Natural killer cell (primary cell): ENCODE measurements at regions not wholly inside any gene's neighbourhood (a gene's known extent, or its start where the extent isn't known, plus 50 kb on each side); places are given as distances from the start of the nearest gene placed in this dataset.

Source experiments
- ATAC-seq, 3 donors: fragments of 150-1000 bp in 2 of 3; fragments of 200-7000 bp in 1 of 3; cut with Tn5 transposase; 1 replicate in 1 of 3; 2 replicates in 2 of 3; pipeline ENCODE4 v1.10.0; 2021; ENCODE audit warnings: mild to moderate bottlenecking in 2 of 3, moderate library complexity in 2 of 3
- DNase-seq, 2 donors: peaks; one replicate each; pipeline versions ENCODE4 v3.0.0 to v3.0.0-alpha.2; 2013 to 2021; ENCODE audit warnings: mixed read lengths in 1 of 2
- H3K27ac ChIP-seq: one replicate; pipeline ENCODE4 v1.5.1; 2013; ENCODE audit warnings: mild to moderate bottlenecking, low read length
- H3K27me3 ChIP-seq: one replicate; pipeline ENCODE4 v1.6.1; 2013; ENCODE audit warnings: low read length; ENCODE audit not compliant: control insufficient read depth, insufficient read depth
- H3K36me3 ChIP-seq: one replicate; pipeline ENCODE4 v1.6.1; 2013; ENCODE audit warnings: low read length; ENCODE audit not compliant: control insufficient read depth, insufficient read depth
- H3K4me1 ChIP-seq: one replicate; pipeline ENCODE4 v1.6.1; 2013; ENCODE audit warnings: low read length; ENCODE audit not compliant: control insufficient read depth, insufficient read depth
- H3K4me3 ChIP-seq: one replicate; pipeline ENCODE4 v1.5.1; 2013; ENCODE audit warnings: low read length
- H3K9me3 ChIP-seq: one replicate; pipeline ENCODE4 v1.6.1; 2013; ENCODE audit warnings: low read length; ENCODE audit not compliant: control insufficient read depth, insufficient read depth
- H3K27ac Mint-ChIP-seq, 2 donors: one replicate each; pipeline ENCODE4 v1.8.0; 2022; ENCODE audit warnings: mild to moderate bottlenecking in 2 of 2, mixed read lengths in 2 of 2, moderate library complexity in 1 of 2
- H3K27me3 Mint-ChIP-seq, 2 donors: one replicate each; pipeline ENCODE4 v1.8.0; 2022; ENCODE audit warnings: low read depth in 2 of 2, mixed read lengths in 2 of 2
- H3K36me3 Mint-ChIP-seq: one replicate; pipeline ENCODE4 v1.8.0; 2022; ENCODE audit warnings: mixed read lengths
- H3K4me1 Mint-ChIP-seq, 2 donors: one replicate each; pipeline ENCODE4 v1.8.0; 2022; ENCODE audit warnings: mixed read lengths in 2 of 2
- H3K4me3 Mint-ChIP-seq: one replicate; pipeline ENCODE4 v1.8.0; 2022; ENCODE audit warnings: mild to moderate bottlenecking, moderate library complexity, mixed read lengths
- H3K9me3 Mint-ChIP-seq, 2 donors: one replicate each; pipeline ENCODE4 v1.8.0; 2022; ENCODE audit warnings: mixed read lengths in 2 of 2
- WGBS: methylation state at CpG from one replicate; pipeline ENCODE4 v1.1.7; 2013; ENCODE audit warnings: missing lambda C conversion rate; ENCODE audit not compliant: insufficient coverage; 5-methylcytosine and 5-hydroxymethylcytosine counted together
- intact Hi-C: fragments of 100-400 bp; cut with micrococcal nuclease; formaldehyde crosslinking; loops from one replicate; pipeline ENCODE4 v1.14.2; 2022
- TF ChIP-seq, protein P1 (sequence below): fragments of 200-600 bp; IDR thresholded peaks from one replicate; pipeline ENCODE4 v1.8.0; 2022; ENCODE audit warnings: antibody characterized with exemption

DNA sequence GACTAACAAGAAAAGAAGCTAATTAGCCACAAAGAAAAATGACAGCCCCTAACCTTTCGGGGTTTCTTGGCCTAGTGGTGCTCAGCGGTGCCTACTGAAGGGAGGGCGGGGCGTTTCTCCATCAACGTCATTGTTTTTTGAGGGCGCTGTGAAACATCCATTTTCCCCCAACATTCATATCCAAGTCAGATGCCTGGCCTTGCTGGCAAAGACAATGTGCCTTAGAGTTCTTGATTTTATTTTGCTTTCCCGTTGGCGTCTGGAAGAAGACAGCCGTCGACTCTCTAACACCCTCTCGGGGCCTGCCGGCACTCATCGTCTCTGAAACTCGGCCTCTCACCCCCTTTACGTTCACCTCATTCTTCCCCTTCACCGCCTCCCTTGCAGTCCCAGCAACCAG lies 154.5 kb downstream of the PHETA1 start:
- H3K4me1 Mint-ChIP-seq = no peaks in the 10 kb centered on the region
- no peak for ATAC-seq
- no peaks in the 10 kb centered on the region for H3K36me3 Mint-ChIP-seq
- no peak overlapping the region for H3K4me3 Mint-ChIP-seq
- no peak overlapping the region for H3K27ac Mint-ChIP-seq
- Histone ChIP-seq H3K4me3 (no peak overlapping the region), H3K9me3 (no peaks in the 10 kb centered on the region), H3K27ac (no peak overlapping the region), H3K27me3 (no peaks in the 10 kb centered on the region), H3K4me1 (no peaks in the 10 kb centered on the region), H3K36me3 (no peaks in the 10 kb centered on the region)
- intact Hi-C loops = no loop called here
- peaks cover 8 to 13% of the 10 kb centered on the region in 2 donors for H3K27me3 Mint-ChIP-seq
- no peak for DNase-seq
- WGBS = 79% methylated on average over 16 of the region's 16 CpGs
- TF ChIP-seq, protein P1, sequence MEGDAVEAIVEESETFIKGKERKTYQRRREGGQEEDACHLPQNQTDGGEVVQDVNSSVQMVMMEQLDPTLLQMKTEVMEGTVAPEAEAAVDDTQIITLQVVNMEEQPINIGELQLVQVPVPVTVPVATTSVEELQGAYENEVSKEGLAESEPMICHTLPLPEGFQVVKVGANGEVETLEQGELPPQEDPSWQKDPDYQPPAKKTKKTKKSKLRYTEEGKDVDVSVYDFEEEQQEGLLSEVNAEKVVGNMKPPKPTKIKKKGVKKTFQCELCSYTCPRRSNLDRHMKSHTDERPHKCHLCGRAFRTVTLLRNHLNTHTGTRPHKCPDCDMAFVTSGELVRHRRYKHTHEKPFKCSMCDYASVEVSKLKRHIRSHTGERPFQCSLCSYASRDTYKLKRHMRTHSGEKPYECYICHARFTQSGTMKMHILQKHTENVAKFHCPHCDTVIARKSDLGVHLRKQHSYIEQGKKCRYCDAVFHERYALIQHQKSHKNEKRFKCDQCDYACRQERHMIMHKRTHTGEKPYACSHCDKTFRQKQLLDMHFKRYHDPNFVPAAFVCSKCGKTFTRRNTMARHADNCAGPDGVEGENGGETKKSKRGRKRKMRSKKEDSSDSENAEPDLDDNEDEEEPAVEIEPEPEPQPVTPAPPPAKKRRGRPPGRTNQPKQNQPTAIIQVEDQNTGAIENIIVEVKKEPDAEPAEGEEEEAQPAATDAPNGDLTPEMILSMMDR = no peak
- H3K9me3 Mint-ChIP-seq = no peaks in the 10 kb centered on the region

DNA sequence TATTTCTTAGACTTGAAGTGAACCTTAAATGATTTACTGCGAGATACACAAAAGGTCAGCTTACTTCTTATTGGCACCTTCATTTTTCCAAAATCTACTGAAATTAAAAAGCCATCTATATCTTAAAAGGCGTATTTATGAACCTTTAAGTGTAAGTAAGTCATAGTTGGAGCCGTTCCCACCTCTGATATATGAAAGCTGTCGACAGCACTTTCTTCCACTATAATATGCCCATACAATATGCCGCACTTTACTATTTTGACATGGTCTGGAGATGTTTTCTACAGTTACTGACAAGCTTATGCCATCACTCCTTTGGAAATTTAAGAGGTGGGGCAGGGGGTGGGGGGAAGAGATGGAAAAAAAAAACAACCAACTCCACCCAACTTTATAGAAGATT lies 155.3 kb downstream of the PHETA1 start:
- Histone ChIP-seq H3K9me3 (no peaks in the 10 kb centered on the region), H3K36me3 (no peaks in the 10 kb centered on the region), H3K4me1 (no peaks in the 10 kb centered on the region), H3K27me3 (no peaks in the 10 kb centered on the region), H3K27ac (no peak overlapping the region), H3K4me3 (no peak overlapping the region)
- H3K4me1 Mint-ChIP-seq = no peaks in the 10 kb centered on the region
- 100% methylated on average over 1 of the region's 5 CpGs for WGBS
- no peak overlapping the region for H3K27ac Mint-ChIP-seq
- intact Hi-C loops = no loop called here
- ATAC-seq = no peak
- no peak overlapping the region for H3K4me3 Mint-ChIP-seq
- H3K36me3 Mint-ChIP-seq = no peaks in the 10 kb centered on the region
- TF ChIP-seq, protein P1 = no peak
- DNase-seq = no peak
- peaks cover 8 to 13% of the 10 kb centered on the region in 2 donors for H3K27me3 Mint-ChIP-seq
- H3K9me3 Mint-ChIP-seq = no peaks in the 10 kb centered on the region

DNA sequence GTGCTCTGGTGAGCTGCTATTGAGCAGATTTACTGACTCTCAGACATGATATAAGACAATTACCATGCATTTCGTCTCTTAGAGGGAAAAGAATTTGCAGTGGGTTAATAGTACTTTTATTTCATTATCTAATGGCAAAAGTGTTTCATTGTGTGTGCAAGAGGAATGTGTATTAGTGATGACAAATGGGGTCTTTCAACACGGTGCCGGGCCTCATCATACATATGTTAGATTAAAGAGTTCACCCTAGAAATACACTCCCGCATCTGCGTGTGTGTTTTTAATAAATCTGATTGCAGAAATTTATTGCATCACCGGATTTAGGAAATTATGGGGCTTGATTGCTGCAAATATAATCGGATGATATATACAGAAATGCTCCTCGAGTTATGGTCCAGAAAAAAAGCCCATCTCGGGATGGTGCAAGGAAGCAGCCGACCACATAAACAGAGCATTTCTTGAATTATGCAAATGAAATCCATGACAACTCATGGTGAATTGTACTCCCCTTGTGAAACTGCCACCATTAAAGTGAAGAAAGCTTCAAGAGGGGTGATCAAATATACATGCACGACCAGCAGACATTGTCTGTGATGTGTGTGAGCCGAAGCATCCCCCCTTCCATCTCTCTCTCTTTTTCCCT lies 156.0 kb downstream of the PHETA1 start:
- DNase-seq (no peak), ATAC-seq (no peak)
- intact Hi-C loops = no loop called here
- Mint-ChIP-seq H3K27me3 (peaks cover 8 to 13% of the 10 kb centered on the region in 2 donors), H3K4me1 (no peaks in the 10 kb centered on the region), H3K36me3 (no peaks in the 10 kb centered on the region), H3K27ac (no peak overlapping the region), H3K4me3 (no peak overlapping the region), H3K9me3 (no peaks in the 10 kb centered on the region)
- H3K27ac ChIP-seq = no peak overlapping the region
- TF ChIP-seq, protein P1 = no peak
- no peaks in the 10 kb centered on the region for H3K36me3 ChIP-seq
- H3K4me1 ChIP-seq = no peaks in the 10 kb centered on the region
- H3K27me3 ChIP-seq = no peaks in the 10 kb centered on the region
- H3K9me3 ChIP-seq = no peaks in the 10 kb centered on the region
- 90% methylated on average over 10 of the region's 12 CpGs for WGBS
- no peak overlapping the region for H3K4me3 ChIP-seq
